SK-N-SH treated with all-trans-retinoic acid at 6 μM for 48 hours (cell line): ENCODE measurements at regions not wholly inside any gene's neighbourhood (a gene's known extent, or its start where the extent isn't known, plus 50 kb on each side); places are given as distances from the start of the nearest gene placed in this dataset.

Source experiments
- ARNTL ChIP-seq: fragments of 450-650 bp; formaldehyde crosslinking; IDR thresholded peaks from 2 replicates; pipeline ENCODE4 v1.5.0; 2020; ENCODE audit warnings: low read depth, mild to moderate bottlenecking, moderate library complexity, borderline replicate concordance
- BACH2 ChIP-seq: fragments of 250-450 bp; sonication (Bioruptor Pico); IDR thresholded peaks from 2 replicates; pipeline ENCODE4 v1.9.0; 2021; ENCODE audit warnings: mild to moderate bottlenecking, borderline replicate concordance
- ISL1 ChIP-seq: fragments of 250-450 bp; sonication (Bioruptor Pico); IDR thresholded peaks from 2 replicates; pipeline ENCODE4 v2.1.2; 2022; ENCODE audit warnings: mild to moderate bottlenecking, moderate library complexity
- RARB ChIP-seq: fragments of 250-450 bp; sonication (Bioruptor Pico); IDR thresholded peaks from 2 replicates; pipeline ENCODE4 v1.8.0; 2021; ENCODE audit warnings: mild to moderate bottlenecking, moderate library complexity
- TCF4 ChIP-seq: fragments of 250-450 bp; sonication (Bioruptor Pico); IDR thresholded peaks from 2 replicates; pipeline ENCODE4 v1.8.0; 2021; ENCODE audit warnings: mild to moderate bottlenecking, moderate library complexity, borderline replicate concordance
- ZFP3 ChIP-seq: fragments of 250-450 bp; sonication (Bioruptor Pico); IDR thresholded peaks from 2 replicates; pipeline ENCODE4 v1.5.0; 2020; ENCODE audit warnings: mild to moderate bottlenecking, moderate library complexity
- ZNF565 ChIP-seq: fragments of 450-650 bp; formaldehyde crosslinking; conservative IDR thresholded peaks from 2 replicates; pipeline ENCODE4 v1.5.0; 2020; ENCODE audit warnings: low read depth, mild to moderate bottlenecking, moderate library complexity
- ZNF70 ChIP-seq: fragments of 450-650 bp; formaldehyde crosslinking; IDR thresholded peaks from 2 replicates; pipeline ENCODE4 v1.5.0; 2020; ENCODE audit warnings: mild to moderate bottlenecking, moderate library complexity
- TF ChIP-seq, protein P1 (sequence below): fragments of 250-450 bp; sonication (Bioruptor Pico); IDR thresholded peaks from 2 replicates; pipeline ENCODE4 v1.5.1; 2020; ENCODE audit warnings: low read depth, mild to moderate bottlenecking, moderate library complexity
- TF ChIP-seq, protein P2 (sequence below): fragments of 250-450 bp; sonication (Bioruptor Pico); IDR thresholded peaks from 2 replicates; pipeline ENCODE4 v1.8.0; 2020; ENCODE audit warnings: mild to moderate bottlenecking, moderate library complexity, borderline replicate concordance
- TF ChIP-seq, protein P3 (sequence below): fragments of 250-450 bp; sonication (Bioruptor Pico); IDR thresholded peaks from 2 replicates; pipeline ENCODE4 v1.8.0; 2021; ENCODE audit warnings: low read depth, mild to moderate bottlenecking, moderate library complexity, borderline replicate concordance
- TF ChIP-seq, protein P4 (sequence below): fragments of 250-450 bp; sonication (Bioruptor Pico); IDR thresholded peaks from 2 replicates; pipeline ENCODE4 v1.5.1; 2021; ENCODE audit warnings: mild to moderate bottlenecking, moderate library complexity

DNA sequence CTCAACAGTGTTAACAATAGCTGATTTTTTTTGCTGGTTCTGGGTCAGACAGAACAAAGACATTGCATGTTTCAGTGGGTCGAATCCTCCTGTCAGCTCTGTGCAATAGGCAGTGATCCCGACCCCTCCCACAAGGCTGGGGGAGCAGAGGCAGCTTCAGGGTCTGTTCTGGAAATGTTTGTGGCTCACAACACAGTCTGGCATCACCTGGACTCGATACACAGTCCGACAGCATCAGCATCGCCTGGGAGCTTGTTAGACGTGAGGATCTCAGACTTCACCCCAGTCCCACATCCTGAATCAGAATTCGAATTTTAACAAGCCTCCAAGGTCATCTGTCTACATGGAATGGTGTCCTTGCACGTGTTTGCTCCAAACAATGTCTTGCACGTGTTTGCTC is 384.7 kb downstream of the IRX2 start:
- TF ChIP-seq, protein P1, sequence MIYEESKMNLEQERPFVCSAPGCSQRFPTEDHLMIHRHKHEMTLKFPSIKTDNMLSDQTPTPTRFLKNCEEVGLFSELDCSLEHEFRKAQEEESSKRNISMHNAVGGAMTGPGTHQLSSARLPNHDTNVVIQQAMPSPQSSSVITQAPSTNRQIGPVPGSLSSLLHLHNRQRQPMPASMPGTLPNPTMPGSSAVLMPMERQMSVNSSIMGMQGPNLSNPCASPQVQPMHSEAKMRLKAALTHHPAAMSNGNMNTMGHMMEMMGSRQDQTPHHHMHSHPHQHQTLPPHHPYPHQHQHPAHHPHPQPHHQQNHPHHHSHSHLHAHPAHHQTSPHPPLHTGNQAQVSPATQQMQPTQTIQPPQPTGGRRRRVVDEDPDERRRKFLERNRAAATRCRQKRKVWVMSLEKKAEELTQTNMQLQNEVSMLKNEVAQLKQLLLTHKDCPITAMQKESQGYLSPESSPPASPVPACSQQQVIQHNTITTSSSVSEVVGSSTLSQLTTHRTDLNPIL (CRISPR knock-in tag): no peak
- no peak for TF ChIP-seq RARB (CRISPR knock-in tag)
- TF ChIP-seq, protein P2, sequence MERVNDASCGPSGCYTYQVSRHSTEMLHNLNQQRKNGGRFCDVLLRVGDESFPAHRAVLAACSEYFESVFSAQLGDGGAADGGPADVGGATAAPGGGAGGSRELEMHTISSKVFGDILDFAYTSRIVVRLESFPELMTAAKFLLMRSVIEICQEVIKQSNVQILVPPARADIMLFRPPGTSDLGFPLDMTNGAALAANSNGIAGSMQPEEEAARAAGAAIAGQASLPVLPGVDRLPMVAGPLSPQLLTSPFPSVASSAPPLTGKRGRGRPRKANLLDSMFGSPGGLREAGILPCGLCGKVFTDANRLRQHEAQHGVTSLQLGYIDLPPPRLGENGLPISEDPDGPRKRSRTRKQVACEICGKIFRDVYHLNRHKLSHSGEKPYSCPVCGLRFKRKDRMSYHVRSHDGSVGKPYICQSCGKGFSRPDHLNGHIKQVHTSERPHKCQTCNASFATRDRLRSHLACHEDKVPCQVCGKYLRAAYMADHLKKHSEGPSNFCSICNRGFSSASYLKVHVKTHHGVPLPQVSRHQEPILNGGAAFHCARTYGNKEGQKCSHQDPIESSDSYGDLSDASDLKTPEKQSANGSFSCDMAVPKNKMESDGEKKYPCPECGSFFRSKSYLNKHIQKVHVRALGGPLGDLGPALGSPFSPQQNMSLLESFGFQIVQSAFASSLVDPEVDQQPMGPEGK: no peak
- TF ChIP-seq TCF4 (CRISPR knock-in tag): no peak
- TF ChIP-seq BACH2 (CRISPR knock-in tag): no peak
- TF ChIP-seq ARNTL: no peak
- TF ChIP-seq ZFP3 (CRISPR knock-in tag): no peak
- no peak for TF ChIP-seq ISL1 (CRISPR knock-in tag)
- TF ChIP-seq, protein P3, sequence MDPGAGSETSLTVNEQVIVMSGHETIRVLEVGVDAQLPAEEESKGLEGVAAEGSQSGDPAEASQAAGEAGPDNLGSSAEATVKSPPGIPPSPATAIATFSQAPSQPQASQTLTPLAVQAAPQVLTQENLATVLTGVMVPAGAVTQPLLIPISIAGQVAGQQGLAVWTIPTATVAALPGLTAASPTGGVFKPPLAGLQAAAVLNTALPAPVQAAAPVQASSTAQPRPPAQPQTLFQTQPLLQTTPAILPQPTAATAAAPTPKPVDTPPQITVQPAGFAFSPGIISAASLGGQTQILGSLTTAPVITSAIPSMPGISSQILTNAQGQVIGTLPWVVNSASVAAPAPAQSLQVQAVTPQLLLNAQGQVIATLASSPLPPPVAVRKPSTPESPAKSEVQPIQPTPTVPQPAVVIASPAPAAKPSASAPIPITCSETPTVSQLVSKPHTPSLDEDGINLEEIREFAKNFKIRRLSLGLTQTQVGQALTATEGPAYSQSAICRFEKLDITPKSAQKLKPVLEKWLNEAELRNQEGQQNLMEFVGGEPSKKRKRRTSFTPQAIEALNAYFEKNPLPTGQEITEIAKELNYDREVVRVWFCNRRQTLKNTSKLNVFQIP: no peak
- TF ChIP-seq, protein P4, sequence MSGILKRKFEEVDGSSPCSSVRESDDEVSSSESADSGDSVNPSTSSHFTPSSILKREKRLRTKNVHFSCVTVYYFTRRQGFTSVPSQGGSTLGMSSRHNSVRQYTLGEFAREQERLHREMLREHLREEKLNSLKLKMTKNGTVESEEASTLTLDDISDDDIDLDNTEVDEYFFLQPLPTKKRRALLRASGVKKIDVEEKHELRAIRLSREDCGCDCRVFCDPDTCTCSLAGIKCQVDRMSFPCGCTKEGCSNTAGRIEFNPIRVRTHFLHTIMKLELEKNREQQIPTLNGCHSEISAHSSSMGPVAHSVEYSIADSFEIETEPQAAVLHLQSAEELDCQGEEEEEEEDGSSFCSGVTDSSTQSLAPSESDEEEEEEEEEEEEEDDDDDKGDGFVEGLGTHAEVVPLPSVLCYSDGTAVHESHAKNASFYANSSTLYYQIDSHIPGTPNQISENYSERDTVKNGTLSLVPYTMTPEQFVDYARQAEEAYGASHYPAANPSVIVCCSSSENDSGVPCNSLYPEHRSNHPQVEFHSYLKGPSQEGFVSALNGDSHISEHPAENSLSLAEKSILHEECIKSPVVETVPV: no peak
- no peak for TF ChIP-seq ZNF565 (CRISPR knock-in tag)
- TF ChIP-seq ZNF70: no peak
